Endometrial microvascular endothelial cells (primary cell): ENCODE measurements at regions not wholly inside any gene's neighbourhood (a gene's known extent, or its start where the extent isn't known, plus 50 kb on each side); places are given as distances from the start of the nearest gene placed in this dataset.
"Not testable (repeated sequence)": the region's sequence is repeated elsewhere in the genome, so short reads cannot be mapped to it uniquely, and the experiment has no call there.

Experiments used
- in situ Hi-C: cut with HindIII; loops from 2 replicates; pipeline ENCODE4 v1.10.0; 2017; ENCODE audit warnings: low sequenced_read_pairs, low pct_unique_long_range_greater_than_20kb; ENCODE audit errors: inconsistent ontology term

- in situ Hi-C loops = loop anchor here (10.0 kb wide), 1 partner anchor 835 kb away; the partner anchor contains the start of gene CITED2
Measured at GRCh38 chr6:140209775-140210174, 835.3 kb upstream of the CITED2 start.

DNA sequence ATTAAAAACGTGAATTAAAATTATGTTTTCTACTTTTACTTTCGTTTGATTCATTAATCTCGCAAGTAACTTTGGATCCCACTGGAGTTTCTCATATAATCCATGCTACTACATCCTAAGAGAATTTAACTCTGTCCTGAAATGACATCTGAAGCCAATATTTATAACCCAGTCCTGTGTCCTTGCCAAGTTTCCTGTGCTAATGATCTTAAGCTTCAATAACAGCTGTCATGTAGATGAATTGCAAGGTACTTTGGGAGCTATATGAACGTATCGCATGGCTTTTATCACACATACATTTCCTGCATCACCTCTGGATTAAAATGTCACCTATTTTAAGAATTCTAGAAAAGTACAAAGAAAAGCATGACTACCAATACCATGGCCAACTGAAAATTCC is 833.8 kb upstream of the CITED2 start:
- in situ Hi-C loops = no loop called here

DNA sequence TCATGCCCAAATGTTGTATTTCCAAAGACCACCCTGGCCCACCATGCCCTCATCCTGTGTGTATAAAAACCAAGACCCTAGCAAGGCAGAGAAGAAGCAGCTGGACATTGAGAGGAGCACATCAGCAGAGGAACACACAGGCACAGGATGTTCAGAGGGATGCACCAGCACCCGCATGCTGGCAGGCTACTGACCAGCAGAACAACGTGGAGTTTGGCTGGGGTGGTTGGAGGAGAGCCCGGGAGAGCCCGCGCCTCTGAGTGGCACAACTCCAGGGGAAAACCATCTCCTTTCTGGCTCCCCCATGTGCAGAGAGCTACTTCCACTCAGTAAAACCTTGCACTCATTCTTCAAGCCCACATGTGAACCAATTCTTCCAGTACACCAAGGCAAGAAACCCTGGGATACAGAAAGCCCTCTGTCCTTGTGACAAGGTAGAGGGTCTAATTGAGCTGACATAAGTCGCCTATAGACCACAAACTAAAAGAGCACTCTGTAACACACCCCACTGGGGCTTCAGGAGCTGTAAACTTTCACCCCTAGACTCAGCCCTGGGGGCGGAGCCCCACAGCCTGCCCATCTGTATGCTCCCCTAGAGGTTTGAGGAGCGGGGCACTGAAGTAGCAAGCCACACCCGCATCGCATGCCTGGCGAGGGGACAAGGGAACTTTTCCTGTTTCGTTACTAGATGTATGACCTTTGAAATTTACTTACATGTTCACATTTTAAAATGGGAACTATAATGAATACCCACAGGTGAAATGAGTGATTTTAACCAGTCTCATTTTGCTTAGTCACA is 831.5 kb upstream of the CITED2 start:
- in situ Hi-C loops = no loop called here

DNA sequence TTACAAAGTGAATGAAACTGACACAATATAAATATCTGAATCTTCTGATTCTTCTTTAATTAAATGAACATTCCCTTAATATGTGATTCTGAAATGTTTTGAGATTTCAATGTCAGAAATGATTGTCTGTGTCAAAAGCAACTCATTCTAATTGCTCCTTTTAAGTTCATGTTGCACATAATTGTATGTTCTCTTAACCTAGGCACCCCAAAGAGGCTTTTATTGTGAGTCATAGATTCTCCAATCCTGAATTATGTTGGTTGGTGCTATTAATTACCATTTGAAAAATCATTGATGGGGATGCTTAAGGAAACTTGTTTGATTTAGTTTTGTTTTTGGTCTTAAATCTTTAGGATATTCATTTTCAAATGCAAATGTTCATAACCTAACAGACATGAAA is 829.7 kb upstream of the CITED2 start:
- in situ Hi-C loops = no loop called here

DNA sequence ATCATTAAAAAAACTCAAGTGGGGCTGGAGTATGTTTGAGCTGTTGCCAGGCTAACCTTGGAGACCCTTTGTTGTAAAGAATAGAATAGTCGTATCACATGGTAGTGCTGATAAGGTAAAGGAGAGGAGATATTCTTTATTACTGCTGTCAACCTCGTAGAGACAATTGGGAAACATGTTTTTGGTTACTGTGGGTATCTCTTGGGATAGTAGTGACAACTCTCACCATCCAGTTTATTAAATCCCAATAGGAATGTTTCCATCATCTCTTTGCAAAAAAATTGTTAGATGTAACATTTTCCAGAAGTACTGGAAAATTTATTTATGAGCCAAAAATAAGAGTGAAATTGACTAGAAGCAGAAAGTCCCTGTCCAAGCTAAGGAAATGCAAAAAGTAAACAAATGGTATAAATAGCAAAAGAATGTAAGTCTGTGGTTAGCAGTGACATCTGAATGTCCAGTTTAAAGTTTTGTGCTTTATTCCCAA is 829.3 kb upstream of the CITED2 start:
- in situ Hi-C loops = no loop called here

DNA sequence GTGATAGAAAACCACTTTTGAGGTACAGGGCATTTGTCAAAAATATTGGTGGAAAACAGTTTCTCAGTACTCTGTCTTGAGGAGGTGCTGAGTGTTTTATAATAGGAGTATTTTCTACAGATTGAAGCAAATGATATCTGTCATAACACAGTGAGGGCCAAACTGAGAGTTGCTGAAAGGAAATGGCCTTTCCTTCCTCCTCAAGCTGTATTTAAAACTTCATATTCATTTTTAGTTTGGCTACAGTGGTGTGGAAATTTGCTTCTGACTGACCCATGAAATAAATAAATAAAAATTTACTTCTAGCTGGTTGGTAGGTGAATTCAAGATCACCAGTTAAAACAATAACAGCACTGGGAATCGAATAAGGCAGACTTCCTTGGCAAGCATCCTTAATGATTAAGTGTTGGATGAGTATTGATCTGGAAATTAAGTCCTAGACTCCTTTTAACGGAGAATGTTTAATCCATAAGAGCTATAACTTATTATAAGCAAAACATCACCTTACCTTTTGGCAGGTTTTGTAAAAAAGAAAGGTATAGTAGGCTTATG is 828.6 kb upstream of the CITED2 start:
- in situ Hi-C loops = no loop called here

GRCh38 chr6:140201787-140202458 is 827.5 kb upstream of the CITED2 start:
- in situ Hi-C loops = no loop called here

DNA sequence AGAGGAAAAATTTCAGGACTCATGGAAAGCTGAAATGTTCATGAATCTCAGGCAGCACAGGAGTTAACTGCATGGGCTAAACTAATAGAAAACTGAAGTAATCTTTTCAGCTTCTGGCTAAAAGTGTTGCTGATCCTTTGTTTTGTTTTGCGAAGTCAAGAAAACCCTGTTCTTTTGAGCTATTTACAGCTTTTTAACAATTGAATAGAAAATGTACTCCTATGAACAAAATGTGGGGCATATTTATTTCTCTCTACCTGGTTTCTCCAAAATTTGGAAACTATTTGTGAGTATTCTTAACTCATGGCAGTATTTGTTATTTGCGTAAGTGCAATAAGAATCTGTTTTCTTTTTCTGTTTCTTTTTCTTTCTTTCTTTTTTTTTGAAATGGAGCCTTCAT is 818.8 kb upstream of the CITED2 start:
- in situ Hi-C loops = no loop called here

DNA sequence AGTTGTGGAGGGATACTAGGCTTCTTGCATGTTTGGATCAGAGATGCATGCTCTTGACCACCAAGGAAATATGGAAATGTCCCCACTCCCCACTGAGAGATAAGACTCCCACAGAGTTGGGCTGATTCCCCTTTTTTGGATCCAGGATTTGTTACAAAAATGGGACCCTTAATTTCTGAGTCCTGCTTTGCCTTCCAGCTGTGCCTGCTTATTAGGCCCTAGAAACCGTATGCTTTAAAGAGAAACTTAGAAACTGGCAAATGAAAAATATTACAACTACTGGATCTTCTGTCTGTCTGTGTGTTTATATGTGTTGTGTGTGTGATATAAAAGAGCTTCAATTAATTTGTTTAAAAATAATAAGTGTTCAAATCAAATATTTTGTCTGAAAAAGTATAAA is 817.6 kb upstream of the CITED2 start:
- in situ Hi-C loops = no loop called here

- in situ Hi-C loops = not testable (repeated sequence)
Measured at GRCh38 chr6:140189263-140189662, 814.8 kb upstream of the CITED2 start.

GRCh38 chr6:140185991-140186390 is 811.5 kb upstream of the CITED2 start:
- in situ Hi-C loops = no loop called here

- in situ Hi-C loops = no loop called here
Measured at GRCh38 chr6:140183881-140184280, 809.4 kb upstream of the CITED2 start.

GRCh38 chr6:140182821-140183220 is 808.4 kb upstream of the CITED2 start:
- in situ Hi-C loops = no loop called here

DNA sequence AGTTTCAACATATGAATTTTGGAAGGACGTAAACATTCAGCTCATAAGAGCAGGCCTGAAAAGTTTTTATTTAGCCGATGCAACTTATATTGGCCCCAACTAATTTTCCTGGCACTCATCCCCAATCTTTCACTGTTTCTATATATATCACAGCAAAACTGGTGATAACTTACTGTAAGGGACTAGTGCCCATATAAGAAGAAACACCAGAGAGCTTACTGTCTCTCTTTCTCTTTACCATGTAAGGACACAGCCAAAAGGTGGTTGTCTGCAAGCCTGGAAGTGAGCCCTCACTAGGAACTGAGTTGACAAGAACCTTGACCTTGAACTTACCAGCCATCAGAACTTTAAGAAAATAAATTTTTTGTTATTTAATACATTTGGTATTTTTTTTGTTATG is 807.4 kb upstream of the CITED2 start:
- in situ Hi-C loops = no loop called here

DNA sequence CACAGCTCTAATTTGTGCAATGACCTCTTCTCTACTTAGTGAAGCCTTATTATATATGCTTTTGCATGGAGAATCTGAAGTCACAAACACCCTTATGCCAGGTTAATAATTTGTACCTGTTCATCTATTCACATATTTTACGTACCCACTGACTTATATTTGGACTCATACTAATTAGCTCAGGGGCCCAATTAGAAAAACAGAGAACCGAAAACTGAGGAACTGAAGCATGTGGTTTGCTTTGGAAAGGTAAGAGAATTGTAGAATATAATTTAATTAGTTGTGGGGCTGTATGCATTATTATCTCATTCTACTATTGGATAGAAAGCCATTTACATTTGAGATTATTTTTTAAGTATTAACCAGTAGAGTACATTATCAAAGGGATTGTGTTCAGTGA is 805.9 kb upstream of the CITED2 start:
- in situ Hi-C loops = no loop called here

DNA sequence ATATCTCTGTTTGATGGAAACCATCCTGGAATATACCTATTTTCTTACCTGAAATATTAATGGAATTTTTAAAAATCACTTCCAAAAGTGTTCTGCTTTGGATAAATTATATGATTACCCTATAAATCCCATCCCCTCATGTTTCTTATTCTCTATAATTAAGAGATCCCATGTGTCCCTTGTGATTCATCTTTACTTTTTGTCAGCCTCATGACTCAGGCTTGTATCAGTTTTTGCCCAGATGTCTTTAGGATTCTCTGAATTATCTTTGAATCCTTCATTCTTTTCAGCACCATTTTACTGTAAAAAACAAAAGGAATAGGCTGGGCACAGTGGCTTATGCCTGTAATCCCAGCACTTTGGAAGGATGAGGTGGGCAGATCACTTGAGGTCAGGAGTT is 804.5 kb upstream of the CITED2 start:
- in situ Hi-C loops = no loop called here

DNA sequence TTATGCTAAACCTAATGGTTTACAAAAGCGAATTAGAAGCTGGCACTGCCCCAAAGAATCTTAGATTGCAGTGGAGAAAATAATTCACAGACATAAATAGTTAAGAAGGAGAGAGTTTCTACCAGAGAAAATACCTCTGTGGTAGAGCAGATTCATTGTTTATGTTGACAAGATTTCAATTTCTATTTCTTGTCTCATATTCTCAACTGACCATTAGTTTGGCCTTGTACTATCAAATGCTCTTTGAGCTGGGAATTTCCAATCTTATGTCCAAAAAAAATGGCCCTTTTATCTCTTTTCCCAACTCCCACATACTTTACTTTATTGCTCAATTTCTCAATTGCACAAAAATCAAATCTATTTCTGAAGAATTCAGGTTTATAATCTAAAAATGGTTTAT is 804.1 kb upstream of the CITED2 start:
- in situ Hi-C loops = no loop called here

GRCh38 chr6:140176306-140176705 is 801.9 kb upstream of the CITED2 start:
- in situ Hi-C loops = no loop called here

DNA sequence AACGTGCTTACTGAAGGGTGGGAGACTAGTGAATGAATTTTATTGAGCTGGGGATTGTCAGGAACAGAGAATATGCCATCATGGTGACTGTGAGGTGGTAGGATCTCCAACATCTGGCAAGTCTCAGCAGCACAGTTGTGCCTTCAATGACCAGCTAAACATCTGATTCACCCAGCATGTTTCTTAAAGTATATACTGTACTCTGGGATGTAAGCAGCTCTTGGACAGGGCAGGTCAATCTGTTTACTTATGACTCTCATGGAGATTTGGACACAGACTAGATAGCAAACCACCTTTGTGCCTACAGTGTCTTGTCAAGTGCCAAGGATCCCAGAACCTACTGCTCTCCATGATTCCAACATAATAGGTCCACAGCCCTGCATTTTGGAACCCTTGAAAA is 801.0 kb upstream of the CITED2 start:
- in situ Hi-C loops = no loop called here

DNA sequence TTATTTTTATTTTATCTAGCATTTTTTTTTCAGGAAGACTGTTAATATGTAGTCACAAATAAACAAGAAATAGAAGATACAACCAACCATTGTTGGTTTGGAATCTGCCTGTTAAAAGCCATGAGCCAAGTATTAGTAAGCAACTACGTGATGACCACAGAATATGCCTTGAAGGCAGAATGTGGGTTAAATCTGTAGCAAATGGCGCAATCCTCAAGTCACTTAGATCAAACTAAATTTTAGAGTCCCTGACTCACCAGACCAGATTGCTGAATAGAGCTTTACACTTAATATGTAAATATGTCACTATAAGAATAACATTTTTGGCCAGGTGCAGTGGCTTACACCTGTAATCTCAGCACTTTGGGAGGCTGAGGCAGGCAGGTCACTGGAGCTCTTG is 800.1 kb upstream of the CITED2 start:
- in situ Hi-C loops = no loop called here
